ENCODE measurements at regions not wholly inside any gene's neighbourhood (a gene's known extent, or its start where the extent isn't known, plus 50 kb on each side); places are given as distances from the start of the nearest gene placed in this dataset.
"Not testable (repeated sequence)": the region's sequence is repeated elsewhere in the genome, so short reads cannot be mapped to it uniquely, and the experiment has no call there.

DNA sequence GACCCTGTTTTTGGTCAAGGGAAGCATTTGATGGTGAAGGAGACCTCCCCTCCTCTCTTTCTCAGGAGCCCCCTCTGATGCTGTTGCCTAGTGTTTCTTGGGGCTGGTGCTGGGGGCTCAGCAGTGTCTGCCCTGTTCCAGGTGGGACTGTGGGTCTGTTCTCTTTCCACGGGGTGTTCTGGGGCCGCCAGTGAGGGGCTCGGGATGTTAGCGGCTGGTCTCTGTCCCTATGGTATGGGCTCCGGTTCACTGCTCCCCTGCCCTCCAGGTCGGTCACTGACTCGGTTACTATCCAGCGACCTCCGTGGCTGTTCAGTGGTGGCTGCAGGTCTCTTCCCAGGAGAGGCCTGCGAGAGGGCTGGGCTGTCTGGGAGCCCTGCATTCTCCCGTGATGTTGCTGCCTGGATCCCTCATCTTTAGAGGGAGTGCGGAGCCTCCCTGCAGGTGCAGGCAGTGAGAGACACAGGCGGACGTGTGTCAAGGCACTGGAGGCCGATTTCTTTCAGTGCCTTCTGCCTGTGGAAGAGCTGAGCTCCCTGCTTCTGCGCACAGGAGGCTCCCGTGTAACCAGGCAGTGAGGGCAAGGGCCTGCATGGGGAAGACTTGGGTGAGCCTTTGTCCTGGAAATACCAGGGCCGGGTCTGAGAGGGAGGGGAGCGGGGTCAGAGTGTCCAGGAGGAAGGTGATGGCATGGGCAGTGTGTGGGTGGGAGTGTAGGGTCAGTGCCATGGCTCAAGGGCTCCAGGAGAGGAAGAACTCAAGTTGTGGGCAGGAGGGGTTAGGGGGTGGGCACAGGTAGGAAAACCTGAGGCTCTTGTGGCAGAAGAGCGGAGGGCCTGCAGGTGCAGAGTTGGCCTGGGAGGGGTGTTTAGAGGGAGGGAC lies 362.6 kb downstream of the TMEM121 start:
- no peak for DNase-seq (ENCODE audit: low read depth)

DNA sequence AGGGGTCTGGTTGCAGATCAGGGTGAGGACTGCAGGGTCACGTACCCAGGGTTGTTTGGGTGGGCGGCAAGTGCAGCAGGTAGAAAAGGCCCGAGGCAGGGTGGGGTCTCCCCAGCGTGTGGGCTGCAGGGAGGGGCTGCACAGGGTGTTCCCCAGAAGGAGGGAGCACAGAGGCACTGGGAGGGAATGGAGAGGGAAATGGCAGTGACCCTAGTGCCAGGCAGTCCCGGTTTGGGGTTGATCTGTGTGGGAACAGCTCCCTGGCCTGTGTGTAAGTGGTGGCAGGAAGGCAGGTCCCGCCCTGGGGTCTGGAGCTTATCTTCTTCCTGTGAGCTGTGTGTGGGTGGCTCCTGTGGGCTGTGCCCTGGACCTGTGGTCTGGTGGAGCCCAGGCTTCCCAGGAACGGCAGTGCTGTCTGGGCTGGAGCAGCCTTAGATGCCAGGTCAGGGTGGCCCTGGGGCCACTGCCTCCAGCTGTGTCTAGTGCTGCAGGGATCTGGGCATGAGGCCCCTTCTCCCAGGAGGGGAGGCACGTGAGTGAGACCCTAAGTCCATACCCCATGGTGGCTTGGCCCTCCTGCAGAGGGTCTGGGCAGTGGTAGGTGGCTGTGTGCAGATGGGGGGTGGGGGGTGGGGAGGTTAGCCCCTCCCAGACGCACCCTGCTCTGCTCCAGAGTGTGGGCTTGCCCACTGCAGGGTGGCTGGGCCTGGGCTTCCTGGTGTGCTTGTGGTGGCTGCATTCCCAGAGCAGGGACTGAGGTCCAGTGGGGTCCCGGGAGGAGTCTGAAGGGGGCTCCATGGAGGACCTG lies 363.5 kb downstream of the TMEM121 start:
- no peak for DNase-seq (ENCODE audit: low read depth)

DNA sequence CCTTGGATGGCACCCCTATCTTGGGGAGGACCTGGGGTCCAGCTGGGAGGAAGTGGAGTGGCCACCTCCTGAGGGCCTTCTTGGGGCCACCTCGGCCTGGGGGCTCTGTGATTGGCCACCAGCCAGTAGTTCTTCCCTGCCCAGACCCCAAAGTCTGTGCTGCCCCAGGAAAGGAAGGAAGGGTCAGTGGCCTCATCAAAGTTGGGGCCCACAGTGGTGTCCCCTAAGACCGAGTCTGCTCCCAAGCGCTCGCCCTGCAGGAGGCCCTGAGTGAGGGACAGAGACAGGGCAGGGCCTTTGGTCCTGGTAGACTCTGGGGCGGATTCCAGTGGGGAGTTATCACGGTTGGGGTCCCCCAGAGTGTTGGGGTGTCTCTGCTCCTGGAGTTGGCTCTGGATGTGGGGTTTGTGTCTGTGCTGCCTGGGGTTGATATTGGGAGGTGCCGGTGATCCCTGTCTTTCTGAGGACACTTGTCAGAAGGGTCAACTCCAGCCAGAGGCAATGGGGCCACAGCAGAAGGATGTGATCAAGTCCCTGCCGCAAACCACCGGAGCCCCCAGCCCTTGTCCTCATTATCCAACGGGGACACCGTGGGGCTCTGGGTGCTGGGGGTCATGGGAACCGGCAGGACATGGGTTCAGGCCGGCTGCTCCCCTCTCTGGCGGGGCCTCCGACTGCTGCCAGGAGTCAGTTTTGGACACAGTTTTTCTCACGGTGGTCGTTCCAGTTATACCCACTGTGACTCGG lies 364.3 kb downstream of the TMEM121 start:
- DNase-seq (ENCODE audit: low read depth), result no peak

DNA sequence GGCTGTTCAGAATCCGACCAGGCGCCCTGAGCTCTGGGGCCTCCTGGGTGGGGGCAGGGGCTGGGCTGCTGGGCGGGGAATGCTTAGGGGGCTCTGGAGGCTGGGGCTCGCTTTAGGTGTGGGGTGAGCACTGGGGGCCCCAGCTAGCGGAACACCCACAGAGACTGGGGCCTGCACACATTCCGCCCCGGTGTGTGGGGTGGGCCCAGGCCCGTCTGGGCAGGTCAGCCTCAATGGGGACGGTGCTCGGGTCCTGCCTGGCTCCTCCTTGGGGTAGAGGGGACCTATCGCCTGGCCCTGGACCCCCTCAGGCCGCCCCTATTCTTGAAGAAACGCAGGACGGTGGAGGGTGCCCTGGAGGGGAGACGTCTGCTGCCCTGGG lies 364.8 kb downstream of the TMEM121 start:
- DNase-seq (ENCODE audit: low read depth), result no peak

DNA sequence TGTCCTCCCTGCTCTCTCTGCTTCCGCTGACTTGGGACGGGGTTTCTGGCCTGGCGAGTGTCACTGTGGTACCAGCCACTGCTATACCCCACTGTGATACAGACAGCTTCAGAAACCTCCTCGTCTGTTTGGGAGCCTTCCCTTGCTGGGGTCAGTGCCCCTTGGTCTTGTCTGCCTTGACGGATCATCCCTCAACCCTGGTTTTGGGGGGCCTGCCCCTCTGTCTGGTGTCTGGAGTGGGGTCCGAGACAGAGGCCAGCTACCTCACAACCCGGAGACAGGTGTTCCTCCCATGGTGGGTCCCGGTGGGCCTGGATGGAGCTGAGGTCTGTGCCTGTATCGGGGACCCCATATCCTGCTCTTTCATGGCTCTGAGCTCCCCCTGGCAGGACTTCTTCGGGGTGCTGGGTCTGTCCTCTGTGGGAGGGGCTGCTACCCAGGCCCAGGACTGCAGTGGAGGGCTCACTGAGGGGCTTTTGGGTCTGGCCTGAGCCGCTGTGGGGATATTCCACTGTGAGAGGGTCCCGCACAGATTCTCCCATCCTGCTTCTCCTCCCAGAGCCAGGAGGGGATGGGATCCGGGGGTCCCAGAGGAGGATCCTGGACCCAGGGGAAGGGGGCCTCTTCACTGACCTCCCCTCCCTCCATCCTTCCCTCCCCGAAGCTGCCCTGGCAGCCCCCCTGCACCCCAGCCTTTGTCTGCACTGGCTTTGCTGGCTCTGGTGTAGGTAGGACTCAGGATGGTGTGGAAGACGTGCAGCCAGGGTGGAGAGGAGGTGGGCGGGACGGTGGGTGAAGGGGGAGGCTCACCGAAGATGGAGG lies 365.5 kb downstream of the TMEM121 start:
- DNase-seq (ENCODE audit: low read depth), result no peak

DNA sequence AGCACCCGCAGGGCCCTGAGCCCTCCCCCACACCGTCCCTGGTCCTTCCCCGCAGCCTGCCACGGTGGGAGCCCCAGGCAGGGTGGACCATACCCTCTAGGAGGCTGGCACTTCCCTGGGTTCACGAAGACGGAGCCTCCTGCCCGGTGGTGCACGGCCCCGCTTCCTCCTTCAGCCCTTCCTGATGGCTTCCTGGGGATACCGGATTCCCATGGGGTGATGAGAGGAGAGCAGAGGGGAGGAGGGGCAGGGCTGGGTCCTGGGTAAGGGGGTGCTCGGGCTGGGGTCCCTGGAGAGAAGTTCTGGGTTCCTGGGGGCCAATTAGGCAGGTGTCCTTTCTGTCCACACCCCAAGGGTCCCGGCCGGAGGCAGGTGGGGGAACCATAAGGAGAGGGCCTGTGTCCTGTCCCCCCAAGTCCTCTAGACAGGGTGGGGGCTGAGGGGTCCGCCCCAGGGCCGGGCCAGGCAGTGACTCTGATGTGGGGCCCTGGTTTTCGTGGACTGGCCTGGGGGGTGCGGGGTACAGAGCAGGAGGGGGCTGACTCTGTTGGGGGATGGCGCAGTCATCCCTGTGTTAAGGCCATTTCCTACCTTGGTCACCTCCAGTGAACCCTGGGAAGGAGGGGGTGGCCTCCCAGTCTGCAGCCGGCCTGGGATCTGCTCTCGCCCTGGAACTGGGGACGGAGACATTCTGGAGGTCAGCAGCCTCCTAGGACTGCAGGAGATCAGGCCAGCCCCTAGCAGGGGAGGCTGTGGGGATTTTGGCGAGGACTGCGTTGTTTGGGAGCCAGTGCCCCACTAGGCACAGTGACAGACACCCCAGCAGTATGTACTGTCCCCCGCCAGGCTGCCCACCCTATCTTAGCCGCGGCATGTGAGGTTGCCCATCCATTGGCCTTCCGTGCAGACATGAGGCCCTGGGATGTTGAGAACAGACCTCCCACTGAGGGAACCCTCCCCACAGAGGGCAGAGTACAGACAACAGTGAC lies 366.4 kb downstream of the TMEM121 start:
- not testable (repeated sequence) for DNase-seq (ENCODE audit: low read depth)

DNA sequence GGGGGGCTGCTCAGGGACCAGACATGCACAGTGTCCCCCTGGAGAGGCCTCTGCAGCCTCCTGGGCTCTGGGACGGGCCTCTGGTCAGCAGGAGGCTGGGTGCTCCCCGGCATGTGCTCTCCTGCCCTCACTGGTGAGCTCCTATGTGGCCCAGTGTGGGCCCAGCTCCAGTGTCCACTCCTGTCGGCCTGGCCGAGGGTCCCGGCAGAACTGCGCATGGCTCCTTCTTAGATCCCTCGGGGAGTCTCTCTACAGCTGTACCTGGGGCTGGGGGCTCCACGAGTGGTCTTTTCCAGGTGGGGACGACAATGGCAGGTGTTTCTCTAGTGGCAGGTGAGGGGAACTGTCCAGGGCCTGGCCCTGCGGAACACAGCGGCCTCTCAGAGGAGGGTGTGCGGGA lies 367.3 kb downstream of the TMEM121 start:
- not testable (repeated sequence) for DNase-seq (ENCODE audit: low read depth)

DNA sequence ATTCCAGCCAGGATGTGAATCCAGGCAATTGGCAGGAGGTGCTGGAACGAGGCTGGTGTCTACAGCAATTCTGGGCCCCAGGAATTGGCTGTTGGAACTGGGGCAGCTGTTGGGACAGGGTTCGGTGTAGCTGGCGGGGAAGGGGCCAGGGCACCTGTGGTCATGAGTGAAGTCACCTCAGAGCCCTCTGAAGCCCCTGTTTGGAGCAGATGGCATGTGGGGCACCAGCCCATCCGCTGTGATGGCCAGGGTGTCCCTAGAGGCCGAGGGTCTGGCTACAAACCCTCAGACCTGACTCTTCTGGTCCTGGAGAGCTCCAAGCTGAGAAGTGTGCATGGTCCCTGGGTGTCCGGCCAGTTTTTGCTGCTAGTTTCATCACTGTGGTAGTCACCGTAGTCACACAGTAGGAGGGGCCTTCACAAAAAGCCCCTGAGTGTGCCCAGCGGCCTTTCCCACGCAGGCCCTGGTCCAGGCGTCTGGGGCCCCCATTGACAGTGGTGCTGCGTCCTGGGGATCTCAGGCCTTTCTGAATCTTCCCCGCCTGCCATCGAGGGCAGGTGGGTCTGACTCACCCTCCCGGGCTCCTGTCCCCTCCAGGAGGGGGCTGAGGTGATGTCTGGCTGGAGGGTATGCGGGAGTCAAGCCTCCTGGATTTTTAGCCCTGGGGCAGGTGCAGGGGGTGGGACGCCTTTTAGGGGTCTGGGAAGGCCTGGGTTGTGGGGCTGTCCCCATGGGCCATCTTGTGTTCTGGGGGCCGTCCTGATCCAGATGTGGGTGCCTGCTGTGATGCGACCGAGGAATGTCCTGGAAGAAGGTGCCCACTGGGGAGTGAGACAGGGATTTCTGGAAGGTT lies 368.0 kb downstream of the TMEM121 start:
- DNase-seq (ENCODE audit: low read depth), result no peak

DNA sequence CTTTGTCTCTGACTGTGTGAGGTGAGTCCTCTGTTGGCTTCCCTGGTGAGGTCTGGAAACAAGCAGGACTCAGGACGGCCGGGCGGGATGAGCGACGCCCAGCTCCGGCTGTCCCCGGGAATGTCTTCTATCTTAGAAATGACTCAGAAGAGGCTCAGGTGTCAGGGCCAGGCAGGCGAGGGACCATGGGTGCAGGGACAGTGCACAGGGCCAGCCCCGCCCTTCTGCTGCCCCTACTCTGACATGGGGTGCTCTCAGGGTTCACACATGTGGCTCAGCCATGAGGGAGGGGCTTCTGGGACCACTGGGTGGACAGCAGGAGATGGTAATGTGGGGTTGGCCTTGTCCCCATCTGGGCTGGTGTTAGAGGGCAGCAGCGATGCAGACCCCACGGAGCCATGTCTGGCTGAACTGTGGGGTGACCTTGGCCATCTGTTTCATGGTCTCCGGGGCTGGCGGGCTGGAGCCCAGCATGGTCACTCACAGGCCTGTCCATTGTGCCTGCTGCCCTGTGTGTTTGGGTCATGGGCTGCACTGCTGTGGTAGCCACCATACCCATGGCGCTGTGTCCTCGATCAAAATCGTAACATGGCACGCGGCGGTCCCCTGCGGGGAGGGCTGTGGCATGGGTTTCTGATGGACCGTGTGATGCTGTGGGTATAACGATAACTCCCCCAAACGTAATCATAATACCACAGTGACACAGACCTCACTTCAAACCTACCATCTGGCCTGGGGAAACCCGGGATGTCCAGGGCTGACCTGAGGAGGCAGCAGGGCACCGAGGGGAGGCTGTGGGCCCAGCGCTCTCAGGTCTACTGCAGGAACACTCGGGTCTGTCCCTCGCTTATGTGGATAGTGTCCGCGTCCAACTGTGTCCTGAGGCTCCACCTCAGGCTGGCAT lies 368.8 kb downstream of the TMEM121 start:
- no peak for DNase-seq (ENCODE audit: low read depth)

DNA sequence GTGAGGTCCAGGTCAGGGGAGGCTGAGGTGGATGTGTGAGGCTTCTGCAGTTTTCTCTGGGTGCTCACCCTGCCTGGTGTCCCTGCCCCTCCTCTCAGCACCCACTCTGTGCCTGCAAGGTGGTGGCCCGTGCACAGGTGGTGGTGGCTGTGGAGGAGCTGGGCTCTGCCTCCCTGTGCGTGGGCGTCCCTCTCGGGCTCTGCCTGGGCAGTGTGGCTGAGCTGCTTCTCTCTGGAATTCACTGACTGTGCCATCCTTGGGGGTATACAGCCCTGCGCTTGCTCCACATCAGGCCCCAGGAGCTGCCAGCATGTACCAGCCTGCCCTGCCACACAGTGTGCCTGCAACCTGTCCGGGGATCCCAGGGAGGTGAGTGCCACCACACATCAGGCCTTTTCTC lies 369.8 kb downstream of the TMEM121 start:
- not testable (repeated sequence) for DNase-seq (ENCODE audit: low read depth)

DNA sequence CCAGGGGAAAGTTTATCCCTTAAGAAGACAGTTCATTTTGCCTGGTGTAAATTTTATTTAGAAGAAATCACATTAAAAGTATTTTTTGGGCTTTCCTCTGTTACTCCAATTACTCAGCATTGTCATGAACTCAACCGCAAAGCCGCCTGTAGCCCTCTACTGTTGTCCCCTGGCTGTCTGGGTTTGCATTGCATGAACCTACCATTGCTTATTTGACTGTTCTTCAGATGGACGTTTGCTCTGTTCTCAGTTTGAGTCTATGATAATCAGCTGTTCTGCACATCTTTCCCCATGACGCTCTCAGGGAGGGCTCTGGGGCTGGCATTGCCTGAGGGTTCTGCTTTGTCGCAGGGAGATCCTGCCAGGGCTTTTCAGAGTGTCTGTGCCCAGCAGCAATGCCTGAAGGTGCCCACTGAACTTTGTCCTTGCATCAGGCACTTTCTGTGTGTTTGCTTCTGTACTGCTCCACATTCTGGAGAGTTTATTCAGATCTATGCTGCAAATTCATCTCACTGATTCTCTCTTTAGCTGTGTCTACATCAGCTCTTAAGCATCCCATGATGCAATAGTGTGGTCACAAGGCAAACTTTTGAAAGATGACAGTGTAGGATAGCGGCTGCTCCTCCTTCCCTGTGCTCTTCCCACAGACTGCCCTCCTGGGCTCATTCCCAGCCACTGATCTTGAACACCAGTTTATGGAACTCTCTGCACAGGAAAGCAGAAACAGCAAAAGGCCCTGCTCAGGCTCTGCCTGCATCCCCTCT lies 370.8 kb downstream of the TMEM121 start:
- not testable (repeated sequence) for DNase-seq (ENCODE audit: low read depth)

DNA sequence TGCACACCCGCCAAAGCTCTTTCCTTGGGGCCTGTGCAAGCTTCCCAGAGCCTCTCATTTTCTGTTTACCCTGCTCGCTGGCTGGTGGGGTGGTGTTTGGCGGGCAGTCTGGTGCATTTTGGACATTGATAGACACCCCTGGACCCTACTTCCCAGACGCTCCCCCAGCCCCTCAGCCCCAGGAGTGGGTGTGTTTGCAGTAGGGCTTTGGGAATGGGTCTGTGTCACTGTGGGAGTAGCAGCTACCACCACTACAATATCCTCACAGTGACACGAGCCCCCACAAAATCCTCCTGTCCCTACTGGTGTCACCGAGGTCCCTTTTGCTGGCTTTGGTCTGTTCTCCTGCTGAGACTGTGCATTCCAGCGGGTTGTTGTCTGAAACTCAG lies 371.3 kb downstream of the TMEM121 start:
- no peak for DNase-seq (ENCODE audit: low read depth)

DNA sequence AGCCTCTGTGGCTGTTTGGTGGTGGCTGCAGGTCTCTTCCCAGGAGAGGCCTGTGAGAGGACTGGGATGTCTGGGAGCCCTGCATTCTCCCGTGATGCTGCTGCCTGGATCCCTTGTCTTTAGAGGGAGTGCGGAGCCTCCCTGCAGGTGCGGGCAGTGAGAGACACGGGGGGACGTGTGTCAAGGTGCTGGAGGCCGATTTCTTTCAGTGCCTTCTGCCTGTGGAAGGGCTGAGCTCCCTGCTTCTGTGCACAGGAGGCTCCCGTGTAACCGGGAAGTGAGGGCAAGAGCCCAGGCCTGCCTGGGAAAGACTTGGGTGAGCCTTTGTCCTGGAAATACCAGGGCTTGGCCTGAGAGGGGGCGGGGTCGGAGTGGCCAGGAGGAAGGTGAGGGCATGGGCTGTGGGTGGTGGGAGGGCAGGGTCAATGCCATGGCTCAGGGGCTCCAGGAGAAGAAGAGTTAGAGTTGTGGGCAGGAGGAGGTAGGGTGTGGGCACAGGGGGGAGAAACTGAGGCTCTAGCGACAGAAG lies 372.2 kb downstream of the TMEM121 start:
- no peak for DNase-seq (ENCODE audit: low read depth)

DNA sequence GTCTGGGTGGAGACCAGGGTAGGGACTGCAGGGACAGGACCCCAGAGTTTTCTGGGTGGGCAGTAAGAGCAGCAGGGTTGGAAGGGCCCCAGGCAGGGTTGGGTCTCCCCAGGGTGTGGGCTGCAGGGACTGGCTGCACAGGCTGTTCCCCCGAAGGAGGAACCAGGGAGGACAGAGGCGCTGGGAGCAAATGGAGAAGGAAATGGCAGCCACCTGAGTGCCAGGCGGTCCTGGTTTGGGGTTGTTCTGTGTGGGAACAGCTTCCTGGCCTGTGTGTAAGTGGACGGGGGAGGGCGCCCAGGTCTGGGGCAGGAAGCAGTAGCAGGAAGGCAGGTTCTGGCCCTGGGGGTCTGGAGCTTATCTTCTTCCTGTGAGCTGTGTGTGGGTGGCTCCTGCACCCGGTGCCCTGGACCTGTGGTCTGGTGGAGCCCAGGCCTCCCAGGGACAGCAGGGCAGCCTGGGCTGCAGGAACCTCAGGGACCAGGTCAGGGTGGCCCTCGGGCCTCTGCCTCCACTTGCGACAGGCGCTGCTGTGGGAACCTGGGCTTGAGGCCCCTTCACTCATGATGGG lies 372.8 kb downstream of the TMEM121 start:
- DNase-seq (ENCODE audit: low read depth), result no peak

DNA sequence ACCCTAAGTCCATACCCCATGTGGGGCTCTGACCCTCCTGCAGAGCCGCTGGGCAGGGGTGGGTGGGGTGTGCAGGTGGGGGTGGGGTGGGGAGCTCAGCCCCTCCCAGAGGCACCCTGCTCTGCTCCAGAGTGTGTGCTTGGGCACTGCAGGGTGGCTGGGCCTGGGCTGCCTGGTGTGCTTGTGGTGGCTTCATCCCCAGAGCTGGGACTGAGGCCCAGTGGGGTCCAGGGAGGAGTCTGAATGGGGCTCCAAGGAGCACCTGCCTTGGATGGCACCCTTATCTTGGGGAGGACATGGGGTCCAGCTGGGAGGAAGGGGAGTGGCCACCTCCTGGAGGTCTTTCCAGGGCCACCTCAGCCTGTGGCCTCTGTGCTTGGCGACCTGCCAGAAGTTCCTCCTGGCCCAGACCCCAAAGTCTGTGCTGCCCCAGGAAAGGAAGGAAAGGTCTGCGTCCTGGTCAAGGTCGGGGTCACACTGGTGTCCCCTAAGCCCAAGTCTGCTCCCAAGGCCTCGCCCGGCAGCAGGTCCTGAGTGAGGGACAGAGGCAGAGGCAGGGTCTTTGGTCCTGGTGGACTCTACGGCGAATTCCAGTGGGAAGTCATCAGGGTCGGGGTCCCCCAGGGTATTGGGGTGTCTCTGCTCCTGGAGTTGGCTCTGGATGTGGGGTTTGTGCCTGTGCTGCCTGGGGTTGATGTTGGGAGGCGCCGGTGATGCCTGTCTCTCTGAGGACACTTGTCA lies 373.4 kb downstream of the TMEM121 start:
- DNase-seq (ENCODE audit: low read depth), result no peak
